ENCODE measurements at regions not wholly inside any gene's neighbourhood (a gene's known extent, or its start where the extent isn't known, plus 50 kb on each side); places are given as distances from the start of the nearest gene placed in this dataset.

- TF ChIP-seq MAX (IDR thresholded peaks at IDR 0.05) = no peak
Measured at GRCh38 chr16:66251476-66252160, 114.9 kb upstream of the CDH5 start (continued).

GRCh38 chr16:66250686-66251431 is 115.6 kb upstream of the CDH5 start:
- no peaks in the 10 kb centered on the region for H3K36me3 ChIP-seq (ENCODE audit: control insufficient read depth in 1 of 2, insufficient read depth in 2 of 2, low read length in 2 of 2)
- no peak for ATAC-seq
- no peak overlapping the region for H3K27ac ChIP-seq (ENCODE audit: low read depth, low read length)
- no peaks in the 10 kb centered on the region for H3K79me2 ChIP-seq (ENCODE audit: insufficient read depth, low read length)
- ChIA-PET POLR2A (no interaction called here), CTCF (no interaction called here), RAD21 (ENCODE audit: low non-redundant PET in 1 of 2, low total read pairs in 2 of 2, uncharacterized antibody in 2 of 2, unreplicated experiment in 2 of 2) (no interaction called here)
- H3K9ac ChIP-seq (ENCODE audit: low read length) = no peak overlapping the region
- no peaks in the 10 kb centered on the region for H3K4me1 ChIP-seq (ENCODE audit: control insufficient read depth in 1 of 2, insufficient read depth in 2 of 2, low read length in 2 of 2)
- intact Hi-C loops (cut with micrococcal nuclease) = no loop called here
- H4K20me1 ChIP-seq (ENCODE audit: insufficient read depth) = no peaks in the 10 kb centered on the region
- no peaks in the 10 kb centered on the region for H3K9me3 ChIP-seq (ENCODE audit: control insufficient read depth in 1 of 2, insufficient read depth in 1 of 2, low read depth in 1 of 2, low read length in 2 of 2)
- H3K9me2 ChIP-seq (ENCODE audit: insufficient read depth) = no peaks in the 10 kb centered on the region
- BruUV-seq (replicated peaks) = no TSS peak
- no peak overlapping the region for H3K4me3 ChIP-seq (replicated peaks in 1 of 2; ENCODE audit: low read depth in 1 of 2, low read length in 2 of 2)
- H3K4me2 ChIP-seq (ENCODE audit: low read length) = no peak overlapping the region
- no peak for DNase-seq (ENCODE audit: low read depth, low spot score)
- H2AFZ ChIP-seq (ENCODE audit: low read depth, low read length, poor library complexity, severe bottlenecking) = no peak overlapping the region
- peaks cover 11% of the 10 kb centered on the region; the same call in 1 of the 2 replicates for H3K27me3 ChIP-seq (ENCODE audit: insufficient read depth, low read length)
- TF ChIP-seq EZH2phosphoT487 (IDR thresholded peaks at IDR 0.05; ENCODE audit: borderline replicate concordance) = no peak
- TF ChIP-seq ATF3 (IDR thresholded peaks at IDR 0.05) = no peak
- no peak for TF ChIP-seq TCF7L2 (IDR thresholded peaks at IDR 0.05; ENCODE audit: borderline replicate concordance, extremely low read depth, insufficient read depth, insufficient read length)
- no peak for TF ChIP-seq FOSL1 (IDR thresholded peaks at IDR 0.05; ENCODE audit: low read depth)
